IMR-90 (cell line): ENCODE measurements at regions not wholly inside any gene's neighbourhood (a gene's known extent, or its start where the extent isn't known, plus 50 kb on each side); places are given as distances from the start of the nearest gene placed in this dataset.

Experiments
- ATAC-seq: fragments of 200-7000 bp; cut with Tn5 transposase; 2 replicates; pipeline ENCODE4 v1.9.1; 2020; ENCODE audit warnings: low read depth, mild to moderate bottlenecking, moderate library complexity
- BruUV-seq: library from RNA; stranded (reverse); fragments of 400-500 nt; replicated peaks from 2 replicates; lab custom pipeline; 2021; lab: Mats Ljungman, UMichigan
- CTCF ChIA-PET: fragments of 300-600 bp; formaldehyde crosslinking; extraction: SDS; loops from one replicate; lab custom pipeline; 2021; ENCODE audit warnings: antibody characterized with exemption; lab: Yijun Ruan, JAX
- POLR2A ChIA-PET: fragments of 300-600 bp; sonication (Branson Sonifier 250); formaldehyde crosslinking; loops from one replicate; lab custom pipeline; 2022; ENCODE audit warnings: antibody characterized with exemption; ENCODE audit not compliant: unreplicated experiment; lab: Charles Lee
- DNase-seq: peaks from one replicate; pipeline ENCODE4 v3.0.0; 2013
- H2AFZ ChIP-seq: replicated peaks from 2 replicates; pipeline ENCODE3; 2013; ENCODE audit warnings: low read length, mild to moderate bottlenecking; ENCODE audit not compliant: poor library complexity
- H2AK5ac ChIP-seq: 2 replicates; pipeline ENCODE4 v1.6.1; 2013; ENCODE audit warnings: low read depth, low read length, inconsistent platforms
- H2AK9ac ChIP-seq: replicated peaks from 2 replicates; pipeline ENCODE3; 2013; ENCODE audit warnings: mild to moderate bottlenecking, low read depth, low read length, moderate library complexity; ENCODE audit not compliant: poor library complexity
- H2BK120ac ChIP-seq: 2 replicates; pipeline ENCODE4 v1.6.1; 2013; ENCODE audit warnings: low read depth, low read length, inconsistent platforms
- H2BK15ac ChIP-seq: 3 replicates; pipeline ENCODE4 v1.6.1; 2013; ENCODE audit warnings: low read depth, low read length, inconsistent platforms
- H2BK20ac ChIP-seq: 2 replicates; pipeline ENCODE4 v1.6.1; 2013; ENCODE audit warnings: low read depth, mild to moderate bottlenecking, inconsistent platforms, low read length, moderate library complexity
- H2BK5ac ChIP-seq: 2 replicates; pipeline ENCODE4 v1.6.1; 2013; ENCODE audit warnings: mild to moderate bottlenecking, low read depth, low read length, inconsistent platforms; ENCODE audit not compliant: poor library complexity, severe bottlenecking
- H3K14ac ChIP-seq: replicated peaks from 2 replicates; pipeline ENCODE4 v1.6.1; 2013; ENCODE audit warnings: low read depth, low read length, inconsistent platforms
- H3K18ac ChIP-seq: 2 replicates; pipeline ENCODE4 v1.6.1; 2013; ENCODE audit warnings: low read depth, low read length, control low read depth
- H3K23ac ChIP-seq: 2 replicates; pipeline ENCODE4 v1.6.1; 2013; ENCODE audit warnings: low read depth, low read length, inconsistent platforms
- H3K27ac ChIP-seq: 2 replicates; pipeline ENCODE4 v1.5.1; 2013; ENCODE audit warnings: mild to moderate bottlenecking, control low read depth, low read length; ENCODE audit not compliant: insufficient read depth
- H3K27me3 ChIP-seq: 2 replicates; pipeline ENCODE4 v1.6.1; 2013; ENCODE audit warnings: low read length; ENCODE audit not compliant: control insufficient read depth, insufficient read depth
- H3K36me3 ChIP-seq: 2 replicates; pipeline ENCODE4 v1.6.1; 2013; ENCODE audit warnings: low read length, mixed read lengths; ENCODE audit not compliant: control insufficient read depth, insufficient read depth
- H3K4ac ChIP-seq: 2 replicates; pipeline ENCODE4 v1.6.1; 2013; ENCODE audit warnings: low read depth, low read length, inconsistent platforms
- H3K4me1 ChIP-seq: 2 replicates; pipeline ENCODE4 v1.6.1; 2013; ENCODE audit warnings: low read length, mixed read lengths; ENCODE audit not compliant: control insufficient read depth, insufficient read depth
- H3K4me2 ChIP-seq: 2 replicates; pipeline ENCODE4 v1.6.1; 2013; ENCODE audit warnings: low read depth, mild to moderate bottlenecking, control low read depth, low read length, moderate library complexity
- H3K4me3 ChIP-seq: 2 replicates; pipeline ENCODE4 v1.5.1; 2013; ENCODE audit warnings: low read depth, mild to moderate bottlenecking, control low read depth, low read length, moderate library complexity; ENCODE audit not compliant: insufficient read depth
- H3K56ac ChIP-seq: 2 replicates; pipeline ENCODE4 v1.6.1; 2013; ENCODE audit warnings: low read length, inconsistent platforms; ENCODE audit not compliant: insufficient read depth; ENCODE audit errors: extremely low read depth
- H3K79me1 ChIP-seq, 2 experiments: 2 replicates each; pipeline ENCODE4 v1.6.1; 2013; ENCODE audit warnings: low read length in 2 of 2, inconsistent platforms in 1 of 2, low read depth in 1 of 2
- H3K9ac ChIP-seq: 2 replicates; pipeline ENCODE4 v1.6.1; 2013; ENCODE audit warnings: low read depth, low read length, control low read depth
- H3K9me1 ChIP-seq: 2 replicates; pipeline ENCODE4 v1.6.1; 2013; ENCODE audit warnings: low read length, inconsistent platforms; ENCODE audit not compliant: insufficient read depth
- H3K9me3 ChIP-seq: 2 replicates; pipeline ENCODE4 v1.6.1; 2013; ENCODE audit warnings: low read length; ENCODE audit not compliant: control insufficient read depth, insufficient read depth
- H4K20me1 ChIP-seq: 2 replicates; pipeline ENCODE4 v1.6.1; 2013; ENCODE audit warnings: low read length, inconsistent platforms; ENCODE audit not compliant: insufficient read depth
- H4K5ac ChIP-seq: 2 replicates; pipeline ENCODE4 v1.6.1; 2013; ENCODE audit warnings: mild to moderate bottlenecking, low read depth, low read length, control low read depth
- H4K8ac ChIP-seq, 2 experiments: 2 replicates each; pipeline ENCODE4 v1.6.1; 2013; ENCODE audit warnings: low read depth in 2 of 2, low read length in 2 of 2, control low read depth in 1 of 2, inconsistent platforms in 1 of 2
- H4K91ac ChIP-seq: 2 replicates; pipeline ENCODE4 v1.6.1; 2013; ENCODE audit warnings: low read depth, low read length, inconsistent platforms; ENCODE audit not compliant: insufficient read depth
- FOS ChIP-seq: fragments of 150-350 bp; IDR thresholded peaks from 2 replicates; pipeline ENCODE4 v1.6.1; 2016; ENCODE audit warnings: low read depth, low read length
- MAFK ChIP-seq: IDR thresholded peaks from 2 replicates; pipeline ENCODE4 v1.6.1; 2012; ENCODE audit warnings: low read depth, low read length, improper control_type of control experiment
- NFE2L2 ChIP-seq: fragments of 150-350 bp; IDR thresholded peaks from 2 replicates; pipeline ENCODE4 v1.6.1; 2016; ENCODE audit warnings: low read depth, mild to moderate bottlenecking, low read length
- RAD21 ChIP-seq: IDR thresholded peaks from 2 replicates; pipeline ENCODE4 v1.6.1; 2012; ENCODE audit warnings: low read length, improper control_type of control experiment
- RFX5 ChIP-seq: IDR thresholded peaks from 2 replicates; pipeline ENCODE4 v1.8.0; 2012; ENCODE audit warnings: low read depth, mild to moderate bottlenecking, low read length, moderate library complexity
- SMC3 ChIP-seq: fragments of 150-350 bp; IDR thresholded peaks from 2 replicates; pipeline ENCODE4 v1.6.1; 2016; ENCODE audit warnings: low read depth, mild to moderate bottlenecking, antibody characterized with exemption, low read length, moderate library complexity
- USF2 ChIP-seq: fragments of 150-350 bp; IDR thresholded peaks from 2 replicates; pipeline ENCODE4 v1.6.1; 2017; ENCODE audit warnings: mild to moderate bottlenecking, antibody characterized with exemption, low read length, low read depth
- WGBS, 2 experiments: methylation state at CpG; one replicate each; pipeline versions ENCODE4 v1.1.5 to v1.1.7; 2013; ENCODE audit warnings: missing lambda C conversion rate in 2 of 2; ENCODE audit not compliant: insufficient read length in 1 of 2; ENCODE audit errors: extremely low coverage in 2 of 2; 5-methylcytosine and 5-hydroxymethylcytosine counted together
- dilution Hi-C: fragments of 300-500 bp; cut with HindIII; formaldehyde crosslinking; loops from one replicate; pipeline ENCODE4 v1.14.3; 2018; ENCODE audit warnings: low sequenced_read_pairs; ENCODE audit not compliant: unreplicated experiment
- in situ Hi-C: fragments of 300-500 bp; cut with MboI; formaldehyde crosslinking; loops from 3 replicates; pipeline ENCODE4 v1.14.3; 2019; ENCODE audit warnings: low sequenced_read_pairs, inconsistent platforms, mixed read lengths
- intact Hi-C: fragments of 100-400 bp; cut with micrococcal nuclease; formaldehyde crosslinking; loops from 2 replicates; pipeline ENCODE4 v1.10.0; 2022
- TF ChIP-seq, protein P1 (sequence below): fragments of 150-350 bp; IDR thresholded peaks from 2 replicates; pipeline ENCODE4 v1.6.1; 2016; ENCODE audit warnings: low read depth, mild to moderate bottlenecking, low read length, moderate library complexity, borderline replicate concordance

- no peak overlapping the region for H3K4me2 ChIP-seq
- TF ChIP-seq USF2 (no peak), MAFK (no peak), RAD21 (no peak), NFE2L2 (no peak), SMC3 (no peak), FOS (no peak), RFX5 (no peak)
- TF ChIP-seq, protein P1, sequence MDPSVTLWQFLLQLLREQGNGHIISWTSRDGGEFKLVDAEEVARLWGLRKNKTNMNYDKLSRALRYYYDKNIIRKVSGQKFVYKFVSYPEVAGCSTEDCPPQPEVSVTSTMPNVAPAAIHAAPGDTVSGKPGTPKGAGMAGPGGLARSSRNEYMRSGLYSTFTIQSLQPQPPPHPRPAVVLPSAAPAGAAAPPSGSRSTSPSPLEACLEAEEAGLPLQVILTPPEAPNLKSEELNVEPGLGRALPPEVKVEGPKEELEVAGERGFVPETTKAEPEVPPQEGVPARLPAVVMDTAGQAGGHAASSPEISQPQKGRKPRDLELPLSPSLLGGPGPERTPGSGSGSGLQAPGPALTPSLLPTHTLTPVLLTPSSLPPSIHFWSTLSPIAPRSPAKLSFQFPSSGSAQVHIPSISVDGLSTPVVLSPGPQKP: no peak
- no peaks in the 10 kb centered on the region for H3K36me3 ChIP-seq
- no peak overlapping the region for H2AFZ ChIP-seq
- H3K27me3 ChIP-seq: no peaks in the 10 kb centered on the region
- no peaks in the 10 kb centered on the region for H4K20me1 ChIP-seq
- ChIA-PET CTCF (no interaction called here), POLR2A (no interaction called here)
- H3K9me3 ChIP-seq: peaks cover 9% of the 10 kb centered on the region
- H3K9ac ChIP-seq: no peak overlapping the region
- H3K56ac ChIP-seq: no peak overlapping the region
- ATAC-seq (no peak), DNase-seq (no peak)
- no peak overlapping the region for H2BK5ac ChIP-seq
- H3K14ac ChIP-seq: no peak overlapping the region
- H3K4me1 ChIP-seq: no peaks in the 10 kb centered on the region
- in situ Hi-C loops (no loop called here), dilution Hi-C loops (no loop called here), intact Hi-C loops (no loop called here)
- no peak overlapping the region for H2BK20ac ChIP-seq
- WGBS, 2 experiments: no CpG with 5 or more reads among the region's 1 CpG
- H3K79me1 ChIP-seq: no peaks in the 10 kb centered on the region
- H4K5ac ChIP-seq: no peak overlapping the region
- H3K23ac ChIP-seq: no peak overlapping the region
- no peak overlapping the region for H3K18ac ChIP-seq
- H2BK15ac ChIP-seq: no peak overlapping the region
- H2AK9ac ChIP-seq: no peak overlapping the region
- H2AK5ac ChIP-seq: no peak overlapping the region
- H4K91ac ChIP-seq: no peak overlapping the region
- no peak overlapping the region for H4K8ac ChIP-seq
- no peak overlapping the region for H3K4me3 ChIP-seq
- H3K9me1 ChIP-seq: no peaks in the 10 kb centered on the region
- no peak overlapping the region for H2BK120ac ChIP-seq
- H3K4ac ChIP-seq: no peak overlapping the region
- no peak overlapping the region for H3K27ac ChIP-seq
- BruUV-seq: no TSS peak
Observed at GRCh38 chr20:55417836-55418235, 587.5 kb downstream of the CBLN4 start.
